Erythroblast (primary cell): ENCODE measurements at regions not wholly inside any gene's neighbourhood (a gene's known extent, or its start where the extent isn't known, plus 50 kb on each side); places are given as distances from the start of the nearest gene placed in this dataset.

Experiments
- GATA1 ChIP-seq: IDR thresholded peaks from 2 replicates; pipeline ENCODE4 v1.6.1; 2011; ENCODE audit warnings: low read depth, mild to moderate bottlenecking, control low read depth, low read length, moderate library complexity
- POLR2A ChIP-seq: IDR thresholded peaks from 2 replicates; pipeline ENCODE4 v1.6.1; 2011; ENCODE audit warnings: mild to moderate bottlenecking, low read length

DNA sequence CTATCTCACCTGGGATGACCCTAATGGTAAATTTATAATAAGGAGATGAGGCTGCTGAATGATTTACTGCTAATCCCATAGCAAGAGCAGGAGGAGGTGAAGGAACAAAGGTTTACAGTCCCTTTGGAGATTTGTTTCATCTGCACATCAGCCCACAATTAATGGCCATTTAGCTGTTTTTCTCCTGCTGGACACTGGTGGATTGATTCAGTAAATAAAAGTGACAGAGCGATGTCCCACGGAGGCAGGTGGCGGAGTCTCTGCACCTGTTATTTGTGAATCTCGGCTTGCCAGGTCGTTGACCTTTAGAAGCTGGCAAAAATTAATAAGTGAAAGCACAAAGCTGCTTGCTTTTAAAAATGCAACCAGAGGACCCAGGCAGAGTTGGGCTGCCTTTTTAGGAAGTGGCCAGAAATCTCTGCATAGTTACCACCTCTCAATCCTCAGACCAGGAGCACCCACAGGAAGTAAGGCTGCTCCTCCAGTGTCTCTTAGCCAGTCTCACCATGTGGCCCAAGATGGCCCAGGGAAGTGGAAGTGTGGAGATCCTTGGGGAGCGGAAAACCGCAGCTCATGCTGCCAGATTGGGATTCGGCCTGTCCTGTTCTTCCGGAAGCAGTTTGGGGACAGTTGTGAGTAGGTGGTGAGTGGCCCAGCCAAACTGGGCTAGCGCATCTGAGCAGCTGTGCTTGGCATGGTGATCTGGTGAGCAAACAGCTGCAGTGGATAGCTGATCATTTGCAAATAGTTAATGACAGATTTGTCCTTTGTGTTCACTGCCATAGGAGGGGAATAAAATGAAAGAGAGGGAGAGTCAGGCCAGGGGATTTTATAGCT, 1005.7 kb upstream of the PIK3C3 start:
- TF ChIP-seq POLR2A = no peak
- TF ChIP-seq GATA1 = no peak
